ENCODE measurements at regions not wholly inside any gene's neighbourhood (a gene's known extent, or its start where the extent isn't known, plus 50 kb on each side); places are given as distances from the start of the nearest gene placed in this dataset.

- TF ChIP-seq EZH2 (IDR thresholded peaks at IDR 0.05), result no peak
- no peak for TF ChIP-seq POLR2AphosphoS5 (IDR thresholded peaks at IDR 0.05; ENCODE audit: borderline replicate concordance, low read depth, low read length)
Observed at GRCh38 chr7:132059141-132059540, 502.7 kb upstream of the PODXL start.
